ENCODE measurements at regions not wholly inside any gene's neighbourhood (a gene's known extent, or its start where the extent isn't known, plus 50 kb on each side); places are given as distances from the start of the nearest gene placed in this dataset.
A peak's percentile ranks its signal among the peaks of the same experiment; 100 is the strongest.
"Not testable (repeated sequence)": the region's sequence is repeated elsewhere in the genome, so short reads cannot be mapped to it uniquely, and the experiment has no call there.

GRCh38 chr9:30065888-30066287 lies 2318.6 kb upstream of the ACO1 start:
- Histone ChIP-seq H3K36me3 (replicated peaks; ENCODE audit: low read depth, low read length) (no peaks in the 10 kb centered on the region), H2AFZ (ENCODE audit: low read depth, low read length) (no peak overlapping the region), H3K4me3 (ENCODE audit: low read length) (no peak overlapping the region), H3K9ac (ENCODE audit: low read length) (no peak overlapping the region), H3K27ac (ENCODE audit: low read length) (no peak overlapping the region), H3K27me3 (ENCODE audit: low read depth, low read length) (no peaks in the 10 kb centered on the region), H3K79me2 (ENCODE audit: low read length) (no peaks in the 10 kb centered on the region), H3K4me2 (ENCODE audit: low read length) (no peak overlapping the region), H4K20me1 (ENCODE audit: insufficient read depth, low read length) (no peaks in the 10 kb centered on the region), H3K9me3 (ENCODE audit: insufficient read depth, low read length) (no peaks in the 10 kb centered on the region), H3K4me1 (ENCODE audit: low read length) (no peaks in the 10 kb centered on the region)
- TF ChIP-seq CTCF (IDR thresholded peaks at IDR 0.05; ENCODE audit: low read depth, low read length) (no peak), EZH2phosphoT487 (IDR thresholded peaks at IDR 0.05; ENCODE audit: low read depth) (no peak)

GRCh38 chr9:30069236-30069635 lies 2315.2 kb upstream of the ACO1 start:
- H4K20me1 ChIP-seq (ENCODE audit: insufficient read depth, low read length); H3K36me3 ChIP-seq (replicated peaks; ENCODE audit: low read depth, low read length); H3K4me1 ChIP-seq (ENCODE audit: low read length); H2AFZ ChIP-seq (ENCODE audit: low read depth, low read length); H3K4me3 ChIP-seq (ENCODE audit: low read length); H3K9ac ChIP-seq (ENCODE audit: low read length); H3K79me2 ChIP-seq (ENCODE audit: low read length); H3K9me3 ChIP-seq (ENCODE audit: insufficient read depth, low read length); H3K4me2 ChIP-seq (ENCODE audit: low read length); H3K27ac ChIP-seq (ENCODE audit: low read length); H3K27me3 ChIP-seq (ENCODE audit: low read depth, low read length): not testable (repeated sequence)

GRCh38 chr9:30075022-30075421 lies 2309.4 kb upstream of the ACO1 start:
- Histone ChIP-seq H3K4me2 (ENCODE audit: low read length) (peak overlapping the region; percentile 19), H2AFZ (ENCODE audit: low read depth, low read length) (no peak overlapping the region), H3K4me3 (ENCODE audit: low read length) (peak overlapping the region; percentile 26; the same call in 1 of the 2 replicates), H3K9ac (ENCODE audit: low read length) (no peak overlapping the region), H4K20me1 (ENCODE audit: insufficient read depth, low read length) (no peaks in the 10 kb centered on the region), H3K9me3 (ENCODE audit: insufficient read depth, low read length) (no peaks in the 10 kb centered on the region), H3K27ac (ENCODE audit: low read length) (peak overlapping the region; percentile 13; the same call in 1 of the 2 replicates), H3K79me2 (ENCODE audit: low read length) (no peaks in the 10 kb centered on the region), H3K36me3 (replicated peaks; ENCODE audit: low read depth, low read length) (peaks cover 8% of the 10 kb centered on the region), H3K27me3 (ENCODE audit: low read depth, low read length) (no peaks in the 10 kb centered on the region), H3K4me1 (ENCODE audit: low read length) (peaks cover 27% of the 10 kb centered on the region)
- TF ChIP-seq CTCF (IDR thresholded peaks at IDR 0.05; ENCODE audit: low read depth, low read length) (no peak), EZH2phosphoT487 (IDR thresholded peaks at IDR 0.05; ENCODE audit: low read depth) (no peak)

- Histone ChIP-seq H3K9me3 (ENCODE audit: insufficient read depth, low read length) (no peaks in the 10 kb centered on the region), H3K27ac (ENCODE audit: low read length) (peak overlapping the region; percentile 23; the same call in 1 of the 2 replicates), H3K4me2 (ENCODE audit: low read length) (peak overlapping the region; percentile 6; the same call in 1 of the 2 replicates), H3K27me3 (ENCODE audit: low read depth, low read length) (no peaks in the 10 kb centered on the region), H3K9ac (ENCODE audit: low read length) (no peak overlapping the region), H3K36me3 (replicated peaks; ENCODE audit: low read depth, low read length) (peaks cover 8% of the 10 kb centered on the region), H2AFZ (ENCODE audit: low read depth, low read length) (no peak overlapping the region), H4K20me1 (ENCODE audit: insufficient read depth, low read length) (no peaks in the 10 kb centered on the region), H3K4me1 (ENCODE audit: low read length) (peaks cover 27% of the 10 kb centered on the region), H3K79me2 (ENCODE audit: low read length) (no peaks in the 10 kb centered on the region), H3K4me3 (ENCODE audit: low read length) (no peak overlapping the region)
- TF ChIP-seq EZH2phosphoT487 (IDR thresholded peaks at IDR 0.05; ENCODE audit: low read depth) (no peak), CTCF (IDR thresholded peaks at IDR 0.05; ENCODE audit: low read depth, low read length) (no peak)
Observed at GRCh38 chr9:30075451-30076199, 2308.8 kb upstream of the ACO1 start.
